Epidermal melanocyte (primary cell): ENCODE measurements at regions not wholly inside any gene's neighbourhood (a gene's known extent, or its start where the extent isn't known, plus 50 kb on each side); places are given as distances from the start of the nearest gene placed in this dataset.
"Not testable (repeated sequence)": the region's sequence is repeated elsewhere in the genome, so short reads cannot be mapped to it uniquely, and the experiment has no call there.

ENCODE experiments used
- DNase-seq: peaks from one replicate; pipeline ENCODE4 v3.0.0; 2011; ENCODE audit warnings: low spot score; ENCODE audit not compliant: insufficient read length

- DNase-seq: no peak
Measured at GRCh38 chr2:82007071-82007664, 1702.6 kb upstream of the LRRTM1 start.

- not testable (repeated sequence) for DNase-seq
Measured at GRCh38 chr2:82005889-82006288, 1701.3 kb upstream of the LRRTM1 start.

- no peak for DNase-seq
Measured at GRCh38 chr2:82001614-82002013, 1697.1 kb upstream of the LRRTM1 start.

GRCh38 chr2:82000606-82001005 is 1696.1 kb upstream of the LRRTM1 start:
- DNase-seq: no peak

- DNase-seq: no peak
Measured at GRCh38 chr2:81996332-81996731, 1691.8 kb upstream of the LRRTM1 start.

- no peak for DNase-seq
Measured at GRCh38 chr2:81991282-81991681, 1686.7 kb upstream of the LRRTM1 start.

- no peak for DNase-seq
Measured at GRCh38 chr2:81987370-81987769, 1682.8 kb upstream of the LRRTM1 start.

GRCh38 chr2:81984969-81985637 is 1680.6 kb upstream of the LRRTM1 start:
- DNase-seq: no peak

GRCh38 chr2:81981585-81981984 is 1677.0 kb upstream of the LRRTM1 start:
- DNase-seq: no peak

GRCh38 chr2:81979086-81979485 is 1674.5 kb upstream of the LRRTM1 start:
- DNase-seq: no peak

GRCh38 chr2:81976998-81977397 is 1672.4 kb upstream of the LRRTM1 start:
- no peak for DNase-seq

GRCh38 chr2:81974216-81974615 is 1669.7 kb upstream of the LRRTM1 start:
- DNase-seq: no peak

GRCh38 chr2:81942876-81943275 is 1638.3 kb upstream of the LRRTM1 start:
- DNase-seq: no peak

GRCh38 chr2:81942136-81942680 is 1637.7 kb upstream of the LRRTM1 start:
- no peak for DNase-seq

GRCh38 chr2:81940266-81940955 is 1635.9 kb upstream of the LRRTM1 start:
- no peak for DNase-seq

- no peak for DNase-seq
Measured at GRCh38 chr2:81937944-81938343, 1633.4 kb upstream of the LRRTM1 start.

GRCh38 chr2:81903534-81903933 is 1599.0 kb upstream of the LRRTM1 start:
- DNase-seq: no peak

GRCh38 chr2:81901017-81901416 is 1596.5 kb upstream of the LRRTM1 start:
- DNase-seq: no peak

GRCh38 chr2:81895620-81896250 is 1591.2 kb upstream of the LRRTM1 start:
- no peak for DNase-seq

GRCh38 chr2:81894451-81894990 is 1590.0 kb upstream of the LRRTM1 start:
- no peak for DNase-seq

GRCh38 chr2:81876624-81877023 is 1572.1 kb upstream of the LRRTM1 start:
- DNase-seq: no peak

GRCh38 chr2:81872006-81872405 is 1567.5 kb upstream of the LRRTM1 start:
- DNase-seq: no peak
